Neural progenitor cell (in vitro differentiated cells): ENCODE measurements at regions not wholly inside any gene's neighbourhood (a gene's known extent, or its start where the extent isn't known, plus 50 kb on each side); places are given as distances from the start of the nearest gene placed in this dataset.

Experiments
- EZH2 ChIP-seq: fragments of 200-600 bp; sonication (generic); IDR thresholded peaks from 2 replicates; pipeline ENCODE4 v1.6.1; 2017; ENCODE audit warnings: antibody characterized with exemption, mild to moderate bottlenecking, moderate library complexity
- TF ChIP-seq, protein P1 (sequence below): fragments of 200-600 bp; sonication (generic); IDR thresholded peaks from 2 replicates; pipeline ENCODE4 v1.5.1; 2017; ENCODE audit warnings: antibody characterized with exemption, mild to moderate bottlenecking

DNA sequence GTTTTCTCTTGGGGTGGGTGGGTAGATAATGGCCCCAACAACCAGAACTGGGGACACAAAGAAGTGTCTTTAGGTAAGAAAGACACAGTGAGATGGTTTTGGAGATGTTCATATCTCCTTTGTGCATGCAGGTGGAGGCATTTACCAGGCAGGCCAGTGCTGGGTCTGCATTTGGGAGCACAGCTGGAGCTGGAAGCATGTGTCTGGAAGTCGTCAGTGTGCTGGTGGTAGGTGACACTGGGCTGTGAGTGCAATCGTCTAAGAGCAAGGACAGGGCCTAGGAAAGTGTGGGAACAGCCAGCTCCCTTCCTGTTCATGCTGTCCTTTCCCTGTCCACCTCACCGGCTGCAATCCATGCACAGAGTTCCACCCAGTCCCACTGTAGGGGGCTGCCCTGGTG is 88.3 kb upstream of the ZNF32 start:
- TF ChIP-seq, protein P1, sequence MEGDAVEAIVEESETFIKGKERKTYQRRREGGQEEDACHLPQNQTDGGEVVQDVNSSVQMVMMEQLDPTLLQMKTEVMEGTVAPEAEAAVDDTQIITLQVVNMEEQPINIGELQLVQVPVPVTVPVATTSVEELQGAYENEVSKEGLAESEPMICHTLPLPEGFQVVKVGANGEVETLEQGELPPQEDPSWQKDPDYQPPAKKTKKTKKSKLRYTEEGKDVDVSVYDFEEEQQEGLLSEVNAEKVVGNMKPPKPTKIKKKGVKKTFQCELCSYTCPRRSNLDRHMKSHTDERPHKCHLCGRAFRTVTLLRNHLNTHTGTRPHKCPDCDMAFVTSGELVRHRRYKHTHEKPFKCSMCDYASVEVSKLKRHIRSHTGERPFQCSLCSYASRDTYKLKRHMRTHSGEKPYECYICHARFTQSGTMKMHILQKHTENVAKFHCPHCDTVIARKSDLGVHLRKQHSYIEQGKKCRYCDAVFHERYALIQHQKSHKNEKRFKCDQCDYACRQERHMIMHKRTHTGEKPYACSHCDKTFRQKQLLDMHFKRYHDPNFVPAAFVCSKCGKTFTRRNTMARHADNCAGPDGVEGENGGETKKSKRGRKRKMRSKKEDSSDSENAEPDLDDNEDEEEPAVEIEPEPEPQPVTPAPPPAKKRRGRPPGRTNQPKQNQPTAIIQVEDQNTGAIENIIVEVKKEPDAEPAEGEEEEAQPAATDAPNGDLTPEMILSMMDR: no peak
- TF ChIP-seq EZH2: no peak
